Femur (tissue), 1 donor: ENCODE measurements at regions not wholly inside any gene's neighbourhood (a gene's known extent, or its start where the extent isn't known, plus 50 kb on each side); places are given as distances from the start of the nearest gene placed in this dataset.
"Not testable (repeated sequence)": the region's sequence is repeated elsewhere in the genome, so short reads cannot be mapped to it uniquely, and the experiment has no call there.

Experiments used
- DNase-seq: peaks from one replicate; pipeline ENCODE4 v3.0.0-alpha.2; 2017

GRCh38 chr1:199821029-199821779 lies 206.3 kb upstream of the NR5A2 start:
- DNase-seq = no peak

- no peak for DNase-seq
Observed at GRCh38 chr1:199832451-199832850, 195.1 kb upstream of the NR5A2 start.

GRCh38 chr1:199834711-199835110 lies 192.8 kb upstream of the NR5A2 start:
- no peak for DNase-seq

- DNase-seq = no peak
Observed at GRCh38 chr1:199836430-199836829, 191.1 kb upstream of the NR5A2 start.

GRCh38 chr1:199837321-199837720 lies 190.2 kb upstream of the NR5A2 start:
- DNase-seq = no peak

- DNase-seq = not testable (repeated sequence)
Observed at GRCh38 chr1:199839608-199840007, 187.9 kb upstream of the NR5A2 start.

GRCh38 chr1:199843096-199843495 lies 184.4 kb upstream of the NR5A2 start:
- not testable (repeated sequence) for DNase-seq

GRCh38 chr1:199843861-199844260 lies 183.6 kb upstream of the NR5A2 start:
- no peak for DNase-seq

- no peak for DNase-seq
Observed at GRCh38 chr1:199847021-199847420, 180.5 kb upstream of the NR5A2 start.

GRCh38 chr1:199851439-199852140 lies 175.9 kb upstream of the NR5A2 start:
- DNase-seq = no peak

GRCh38 chr1:199854686-199855321 lies 172.7 kb upstream of the NR5A2 start:
- DNase-seq = no peak

- no peak for DNase-seq
Observed at GRCh38 chr1:199855580-199855979, 171.9 kb upstream of the NR5A2 start.

- DNase-seq = no peak
Observed at GRCh38 chr1:199856216-199856780, 171.2 kb upstream of the NR5A2 start.

- no peak for DNase-seq
Observed at GRCh38 chr1:199857108-199857507, 170.4 kb upstream of the NR5A2 start.

GRCh38 chr1:199857516-199857915 lies 170.0 kb upstream of the NR5A2 start:
- no peak for DNase-seq

- DNase-seq = no peak
Observed at GRCh38 chr1:199858171-199858570, 169.3 kb upstream of the NR5A2 start.

GRCh38 chr1:199858856-199859255 lies 168.7 kb upstream of the NR5A2 start:
- no peak for DNase-seq

GRCh38 chr1:199859491-199859933 lies 168.0 kb upstream of the NR5A2 start:
- peak; percentile 24 for DNase-seq

GRCh38 chr1:199861020-199861795 lies 166.3 kb upstream of the NR5A2 start:
- no peak for DNase-seq

- no peak for DNase-seq
Observed at GRCh38 chr1:199862047-199862446, 165.5 kb upstream of the NR5A2 start.

- DNase-seq = no peak
Observed at GRCh38 chr1:199866210-199866617, 161.3 kb upstream of the NR5A2 start.

- no peak for DNase-seq
Observed at GRCh38 chr1:199867601-199868000, 159.9 kb upstream of the NR5A2 start.

- DNase-seq = no peak
Observed at GRCh38 chr1:199868777-199869176, 158.7 kb upstream of the NR5A2 start.
